ENCODE measurements at regions not wholly inside any gene's neighbourhood (a gene's known extent, or its start where the extent isn't known, plus 50 kb on each side); places are given as distances from the start of the nearest gene placed in this dataset.

GRCh38 chr2:51511002-51511401 is 479.1 kb upstream of the NRXN1 start:
- TF ChIP-seq CTCF (IDR thresholded peaks at IDR 0.05) = no peak
- no peaks in the 10 kb centered on the region for H3K36me3 ChIP-seq
- H3K4me3 ChIP-seq (ENCODE audit: low read depth in 1 of 2, low read length in 1 of 2) = no peak overlapping the region
- no peak overlapping the region for H3K27ac ChIP-seq
- H3K9me3 ChIP-seq = no peaks in the 10 kb centered on the region
- H3K4me1 ChIP-seq (ENCODE audit: control insufficient read depth in 1 of 2, insufficient read depth in 1 of 2, low read depth in 1 of 2, low read length in 1 of 2) = no peaks in the 10 kb centered on the region
- H3K27me3 ChIP-seq = no peaks in the 10 kb centered on the region

- H3K27me3 ChIP-seq = no peaks in the 10 kb centered on the region
- no peaks in the 10 kb centered on the region for H3K9me3 ChIP-seq
- TF ChIP-seq CTCF (IDR thresholded peaks at IDR 0.05) = no peak
- H3K36me3 ChIP-seq = no peaks in the 10 kb centered on the region
- H3K27ac ChIP-seq = no peak overlapping the region
- H3K4me1 ChIP-seq (ENCODE audit: control insufficient read depth in 1 of 2, insufficient read depth in 1 of 2, low read depth in 1 of 2, low read length in 1 of 2) = no peaks in the 10 kb centered on the region
- H3K4me3 ChIP-seq (ENCODE audit: low read depth in 1 of 2, low read length in 1 of 2) = no peak overlapping the region
Measured at GRCh38 chr2:51510303-51510702, 478.4 kb upstream of the NRXN1 start.

- Histone ChIP-seq H3K4me3 (ENCODE audit: low read depth in 1 of 2, low read length in 1 of 2) (no peak overlapping the region), H3K27ac (no peak overlapping the region), H3K9me3 (no peaks in the 10 kb centered on the region), H3K36me3 (no peaks in the 10 kb centered on the region), H3K4me1 (ENCODE audit: control insufficient read depth in 1 of 2, insufficient read depth in 1 of 2, low read depth in 1 of 2, low read length in 1 of 2) (no peaks in the 10 kb centered on the region), H3K27me3 (no peaks in the 10 kb centered on the region)
- no peak for TF ChIP-seq CTCF (IDR thresholded peaks at IDR 0.05)
Measured at GRCh38 chr2:51505533-51505932, 473.6 kb upstream of the NRXN1 start.

DNA sequence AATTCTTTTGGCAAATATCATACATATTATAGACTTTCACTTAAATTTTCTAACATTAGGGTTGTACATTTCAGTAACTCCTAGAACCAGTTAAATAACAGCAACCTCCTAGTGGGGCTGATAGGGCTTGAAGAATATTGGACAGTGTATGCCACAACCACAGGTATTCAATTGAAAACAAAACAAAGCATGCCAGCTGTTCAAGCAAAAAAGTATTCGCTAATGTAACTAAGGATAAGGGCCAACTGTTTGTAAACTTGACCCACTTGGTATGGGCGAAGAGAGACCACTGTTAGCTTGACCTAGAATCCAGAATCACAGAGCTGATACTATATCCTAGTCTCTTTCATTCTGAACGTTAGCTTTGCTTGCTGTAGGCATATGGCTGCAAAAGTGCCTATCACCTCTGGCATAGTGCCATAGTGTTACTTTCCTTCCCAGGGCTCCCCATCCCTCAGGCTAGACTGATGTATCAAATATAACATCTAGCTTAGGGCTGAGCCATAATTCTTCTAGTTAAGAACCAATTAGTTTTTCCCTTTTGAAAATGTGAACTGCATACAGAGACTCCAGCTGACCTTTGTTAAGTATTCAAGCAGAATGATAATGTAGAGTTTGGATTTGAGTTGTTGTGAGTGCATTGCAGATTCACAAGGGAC is 458.8 kb upstream of the NRXN1 start:
- Histone ChIP-seq H3K4me3 (ENCODE audit: low read depth in 1 of 2, low read length in 1 of 2) (no peak overlapping the region), H3K4me1 (ENCODE audit: control insufficient read depth in 1 of 2, insufficient read depth in 1 of 2, low read depth in 1 of 2, low read length in 1 of 2) (no peaks in the 10 kb centered on the region)
- TF ChIP-seq CTCF (IDR thresholded peaks at IDR 0.05) = no peak

DNA sequence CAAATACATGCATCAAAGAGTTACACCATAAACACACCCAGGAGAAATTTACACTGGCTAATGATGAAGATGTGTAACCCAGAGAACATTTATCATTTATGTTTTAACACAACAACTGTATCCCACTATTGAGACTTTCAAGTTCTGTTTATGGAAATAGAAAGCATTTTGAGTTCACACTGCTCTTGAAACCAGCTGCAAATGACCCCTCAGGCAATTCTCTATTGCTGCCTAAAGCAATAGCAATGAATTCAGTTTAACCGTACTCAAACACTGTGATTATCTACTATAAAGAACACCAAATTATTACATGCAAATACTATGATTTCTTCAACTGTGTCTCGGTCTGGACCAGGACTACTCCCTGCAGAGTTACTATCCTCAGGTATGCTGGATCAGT is 452.7 kb upstream of the NRXN1 start:
- no peak for TF ChIP-seq CTCF (IDR thresholded peaks at IDR 0.05)
- H3K27me3 ChIP-seq = no peaks in the 10 kb centered on the region
- H3K9me3 ChIP-seq = no peaks in the 10 kb centered on the region
- no peak overlapping the region for H3K4me3 ChIP-seq (ENCODE audit: low read depth in 1 of 2, low read length in 1 of 2)
- H3K4me1 ChIP-seq (ENCODE audit: control insufficient read depth in 1 of 2, insufficient read depth in 1 of 2, low read depth in 1 of 2, low read length in 1 of 2) = no peaks in the 10 kb centered on the region
- H3K36me3 ChIP-seq = no peaks in the 10 kb centered on the region
- no peak overlapping the region for H3K27ac ChIP-seq

More for the DNA sequence above, 458.8 kb upstream of the NRXN1 start:
- Histone ChIP-seq H3K36me3 (no peaks in the 10 kb centered on the region), H3K27ac (no peak overlapping the region), H3K27me3 (no peaks in the 10 kb centered on the region), H3K9me3 (no peaks in the 10 kb centered on the region)
